AG04449 (cell line): ENCODE measurements at regions not wholly inside any gene's neighbourhood (a gene's known extent, or its start where the extent isn't known, plus 50 kb on each side); places are given as distances from the start of the nearest gene placed in this dataset.

ENCODE experiments used
- CTCF ChIA-PET: fragments of 350-600 bp; formaldehyde crosslinking; extraction: SDS; loops from one replicate; lab custom pipeline; 2021; ENCODE audit warnings: antibody characterized with exemption; lab: Yijun Ruan, JAX
- POLR2A ChIA-PET: fragments of 400-600, 350-600 bp; formaldehyde crosslinking; extraction: SDS; loops from one replicate; lab custom pipeline; 2020; ENCODE audit warnings: antibody characterized with exemption, inconsistent platforms; lab: Yijun Ruan, JAX
- DNase-seq: peaks from one replicate; pipeline ENCODE4 v3.0.0-alpha.2; 2010; ENCODE audit warnings: low read depth, low spot score
- H3K4me3 ChIP-seq: 2 replicates; pipeline ENCODE4 v1.5.1; 2011; ENCODE audit warnings: low read depth, mild to moderate bottlenecking, control low read depth, low read length
- TF ChIP-seq, protein P1 (sequence below): IDR thresholded peaks from one replicate; pipeline ENCODE4 v1.5.1; 2011; ENCODE audit warnings: mild to moderate bottlenecking, moderate library complexity, low read length, control low read depth, inconsistent platforms; ENCODE audit not compliant: insufficient read depth; ENCODE audit errors: missing control alignments

DNA sequence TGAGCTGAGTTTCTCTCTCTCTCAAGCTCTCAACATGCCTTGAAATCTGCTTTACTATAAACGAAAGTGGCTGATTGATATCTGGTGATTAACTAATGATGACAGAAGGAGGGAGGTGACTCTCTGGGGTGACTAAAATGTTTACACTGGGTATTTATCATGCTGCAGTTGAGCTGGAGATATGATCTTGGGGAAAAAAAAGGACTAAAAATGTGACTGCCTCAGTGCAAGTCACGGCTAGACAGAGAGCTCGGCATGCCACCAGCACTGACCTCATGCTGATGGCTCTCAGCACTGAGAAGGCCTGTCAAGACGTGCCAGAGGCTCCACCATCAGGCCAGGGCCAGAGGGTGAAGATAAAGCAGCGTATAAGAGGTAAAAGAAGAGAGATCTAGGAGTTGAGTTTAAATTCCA, 103.1 kb upstream of the SPACA1 start:
- CTCF ChIA-PET = interaction anchor here (0.9 to 1.1 kb wide), 2 partner anchors 56 to 551 kb away, joined by 3 read pairs; no protein-coding TSS in a partner anchor
- no peak for DNase-seq
- TF ChIP-seq, protein P1, sequence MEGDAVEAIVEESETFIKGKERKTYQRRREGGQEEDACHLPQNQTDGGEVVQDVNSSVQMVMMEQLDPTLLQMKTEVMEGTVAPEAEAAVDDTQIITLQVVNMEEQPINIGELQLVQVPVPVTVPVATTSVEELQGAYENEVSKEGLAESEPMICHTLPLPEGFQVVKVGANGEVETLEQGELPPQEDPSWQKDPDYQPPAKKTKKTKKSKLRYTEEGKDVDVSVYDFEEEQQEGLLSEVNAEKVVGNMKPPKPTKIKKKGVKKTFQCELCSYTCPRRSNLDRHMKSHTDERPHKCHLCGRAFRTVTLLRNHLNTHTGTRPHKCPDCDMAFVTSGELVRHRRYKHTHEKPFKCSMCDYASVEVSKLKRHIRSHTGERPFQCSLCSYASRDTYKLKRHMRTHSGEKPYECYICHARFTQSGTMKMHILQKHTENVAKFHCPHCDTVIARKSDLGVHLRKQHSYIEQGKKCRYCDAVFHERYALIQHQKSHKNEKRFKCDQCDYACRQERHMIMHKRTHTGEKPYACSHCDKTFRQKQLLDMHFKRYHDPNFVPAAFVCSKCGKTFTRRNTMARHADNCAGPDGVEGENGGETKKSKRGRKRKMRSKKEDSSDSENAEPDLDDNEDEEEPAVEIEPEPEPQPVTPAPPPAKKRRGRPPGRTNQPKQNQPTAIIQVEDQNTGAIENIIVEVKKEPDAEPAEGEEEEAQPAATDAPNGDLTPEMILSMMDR = no peak
- no peak overlapping the region for H3K4me3 ChIP-seq
- POLR2A ChIA-PET = no interaction called here

DNA sequence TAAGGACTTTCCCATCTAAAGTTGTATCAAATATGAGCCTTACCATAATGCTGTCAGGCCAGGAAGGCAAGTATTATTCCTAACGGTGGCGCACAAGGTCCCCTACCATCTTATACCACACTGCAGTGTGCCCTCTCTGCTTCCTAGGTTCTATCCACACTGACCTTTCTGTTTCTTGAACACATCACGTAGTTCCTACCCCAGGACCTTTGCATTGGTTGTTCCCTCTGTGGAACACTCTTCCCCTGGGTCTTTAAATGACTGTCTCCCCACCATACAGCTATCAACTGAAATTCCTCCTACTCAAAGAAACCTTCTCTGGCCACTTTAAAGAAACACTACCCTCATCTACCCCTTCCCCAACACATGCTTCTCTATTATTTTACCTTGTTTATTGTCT, 104.5 kb upstream of the SPACA1 start:
- no peak for DNase-seq
- TF ChIP-seq, protein P1 = no peak
- ChIA-PET CTCF (no interaction called here), POLR2A (no interaction called here)
- no peak overlapping the region for H3K4me3 ChIP-seq

DNA sequence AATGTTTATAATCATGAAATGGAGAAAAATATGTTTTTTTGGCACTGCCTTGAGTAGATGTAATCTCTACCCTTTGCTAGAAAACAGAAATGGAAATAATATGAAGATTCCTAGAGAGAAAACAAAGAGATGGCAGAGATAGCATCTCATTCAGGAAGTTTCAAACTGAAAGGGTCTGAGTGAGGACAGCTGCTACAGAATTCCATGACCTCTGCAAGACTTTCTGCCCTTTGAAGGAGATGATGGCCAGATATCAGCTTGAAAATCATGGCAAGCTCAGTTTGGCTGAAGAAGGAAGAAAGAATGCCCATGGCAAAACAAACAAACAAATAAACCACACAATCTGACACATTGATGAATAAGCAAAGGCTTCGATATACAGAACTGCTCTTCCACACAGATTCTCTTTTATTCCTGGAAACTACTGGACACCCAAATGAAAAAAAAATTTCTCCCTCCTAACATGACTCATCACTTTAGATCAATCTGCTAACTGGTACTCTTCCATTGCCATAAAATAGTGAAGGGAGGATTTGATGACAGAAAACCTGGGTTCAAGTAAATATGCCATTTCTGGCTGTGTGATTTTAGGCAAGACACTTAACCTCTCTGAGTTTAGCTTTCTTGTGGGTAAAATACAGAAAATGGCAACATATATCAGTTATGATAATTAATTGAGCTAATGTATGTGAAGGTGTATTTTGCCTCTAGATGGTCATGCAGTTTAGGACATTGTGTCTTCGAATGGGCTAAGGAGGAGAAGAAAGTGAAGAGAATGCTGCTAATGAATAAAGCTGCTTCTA, 105.9 kb upstream of the SPACA1 start:
- H3K4me3 ChIP-seq = no peak overlapping the region
- ChIA-PET POLR2A (no interaction called here), CTCF (no interaction called here)
- DNase-seq = no peak
- TF ChIP-seq, protein P1 = no peak

DNA sequence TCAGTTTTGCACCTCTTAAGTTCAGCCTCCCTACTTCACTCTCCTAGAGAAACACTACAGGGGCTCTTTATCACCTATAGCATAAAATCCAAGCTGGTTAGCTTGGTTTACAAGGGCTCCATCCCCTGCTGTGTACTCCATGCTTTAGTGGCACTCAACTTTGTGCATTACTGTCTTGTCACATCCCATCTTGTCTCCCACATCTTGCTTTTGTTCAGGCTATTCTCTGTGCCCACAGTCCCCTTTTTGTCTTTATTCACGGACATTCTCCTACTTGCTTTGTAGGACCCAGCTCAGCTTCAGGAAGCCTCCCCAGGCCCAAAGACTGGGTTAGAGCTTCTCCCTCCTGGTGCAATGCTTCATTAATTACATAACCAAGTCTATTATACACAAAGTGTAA, 107.9 kb upstream of the SPACA1 start:
- H3K4me3 ChIP-seq = no peak overlapping the region
- ChIA-PET CTCF (interaction anchor here (0.6 to 1.5 kb wide), 3 partner anchors 9 to 930 kb away, joined by 3 to 4 read pairs (median 3); no protein-coding TSS in a partner anchor), POLR2A (no interaction called here)
- DNase-seq = no peak
- TF ChIP-seq, protein P1 = no peak

DNA sequence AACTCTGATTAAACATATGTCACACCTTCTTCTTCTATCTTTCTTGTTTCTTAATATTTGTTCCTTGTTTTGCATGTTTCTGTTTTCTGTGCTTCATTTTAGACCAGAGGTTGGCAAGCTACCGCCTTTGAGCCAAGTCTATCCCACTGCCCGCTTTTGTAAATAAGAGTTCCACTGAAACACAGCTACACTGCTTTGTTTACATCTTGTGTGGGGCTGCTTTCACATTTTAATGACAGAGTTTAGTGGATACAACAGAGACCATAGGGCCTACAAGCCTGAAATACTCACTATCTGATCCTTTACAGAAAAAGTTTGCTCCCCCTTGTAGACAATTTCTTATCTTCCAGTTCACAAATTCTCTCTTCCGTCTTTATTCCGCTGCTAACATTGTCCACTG, 109.4 kb upstream of the SPACA1 start:
- no peak overlapping the region for H3K4me3 ChIP-seq
- POLR2A ChIA-PET = no interaction called here
- no peak for DNase-seq
- TF ChIP-seq, protein P1 = no peak
- CTCF ChIA-PET = interaction anchor here (1.7 kb wide), 1 partner anchor 9 kb away, joined by 6 read pairs; no protein-coding TSS in a partner anchor

DNA sequence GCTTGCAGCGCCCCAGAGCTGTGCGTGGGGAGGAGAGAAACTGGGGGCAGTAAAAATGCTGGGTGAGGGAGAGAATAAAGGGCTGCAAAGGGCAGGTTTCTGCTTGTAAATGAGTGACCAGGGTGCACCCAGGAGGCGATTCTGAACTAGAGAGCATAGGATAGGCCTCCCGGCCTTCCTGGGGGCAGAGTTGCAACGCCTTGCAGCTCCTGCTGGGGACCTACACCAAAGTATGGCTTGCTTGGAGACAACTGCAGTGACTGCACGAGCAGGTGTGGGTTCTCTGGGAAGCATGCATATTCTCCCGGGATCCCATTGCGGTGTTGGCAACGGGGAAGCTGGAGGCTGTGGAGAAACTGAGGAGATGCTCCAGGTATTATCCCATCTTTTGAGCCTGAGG, 111.6 kb upstream of the SPACA1 start:
- H3K4me3 ChIP-seq = no peak overlapping the region
- TF ChIP-seq, protein P1 = no peak
- ChIA-PET POLR2A (no interaction called here), CTCF (interaction anchor here (5.1 kb wide), 1 partner anchor 935 kb away, joined by 29 read pairs; no protein-coding TSS in a partner anchor)
- no peak for DNase-seq
